Naive thymus-derived CD4-positive, alpha-beta T cell (primary cell): ENCODE measurements at regions not wholly inside any gene's neighbourhood (a gene's known extent, or its start where the extent isn't known, plus 50 kb on each side); places are given as distances from the start of the nearest gene placed in this dataset.

Source experiments
- ATAC-seq: fragments of 150-1000 bp; cut with Tn5 transposase; 2 replicates; pipeline ENCODE4 v1.10.0; 2021; ENCODE audit warnings: mild to moderate bottlenecking, moderate library complexity
- CTCF ChIA-PET: fragments of 350-600 bp; sonication (Branson Sonifier 250); formaldehyde crosslinking; loops from one replicate; lab custom pipeline; 2021; ENCODE audit warnings: antibody characterized with exemption; lab: Charles Lee
- POLR2A ChIA-PET: fragments of 350-600 bp; sonication (Branson Sonifier 250); formaldehyde crosslinking; loops from one replicate; lab custom pipeline; 2021; ENCODE audit warnings: antibody characterized with exemption, inconsistent platforms; lab: Charles Lee
- DNase-seq, 9 donors: peaks; one replicate each; pipeline versions ENCODE4 v3.0.0 to v3.0.0-alpha.2; 2020 to 2022; ENCODE audit warnings: mixed read lengths in 1 of 9
- H3K27ac ChIP-seq: one replicate; pipeline ENCODE4 v1.7.0; 2013; ENCODE audit warnings: mild to moderate bottlenecking, low read depth, low read length, moderate library complexity
- H3K27me3 ChIP-seq, 2 donors: one replicate each; pipeline ENCODE4 v1.7.0; 2013; ENCODE audit warnings: low read length in 2 of 2, mild to moderate bottlenecking in 2 of 2, moderate library complexity in 2 of 2; ENCODE audit not compliant: control insufficient read depth in 2 of 2, insufficient read depth in 2 of 2
- H3K36me3 ChIP-seq, 3 experiments: 1 replicate in 2 of 3; 2 replicates in 1 of 3; pipeline ENCODE4 v1.7.0; 2013; ENCODE audit warnings: low read length in 3 of 3, mild to moderate bottlenecking in 3 of 3, moderate library complexity in 1 of 3; ENCODE audit not compliant: insufficient read depth in 3 of 3, control insufficient read depth in 2 of 3
- H3K4me1 ChIP-seq, 2 donors: one replicate each; pipeline ENCODE4 v1.7.0; 2013; ENCODE audit warnings: low read length in 2 of 2, mild to moderate bottlenecking in 2 of 2, moderate library complexity in 1 of 2; ENCODE audit not compliant: control insufficient read depth in 2 of 2, insufficient read depth in 2 of 2
- H3K4me3 ChIP-seq: 2 replicates; pipeline ENCODE4 v1.7.0; 2013; ENCODE audit warnings: mild to moderate bottlenecking, low read length
- H3K9me3 ChIP-seq, 3 experiments: 1 replicate in 2 of 3; 2 replicates in 1 of 3; pipeline ENCODE4 v1.7.0; 2013; ENCODE audit warnings: low read length in 3 of 3; ENCODE audit not compliant: control insufficient read depth in 2 of 3
- H3K27ac Mint-ChIP-seq, 9 donors: one replicate each; pipeline ENCODE4 v1.8.0; 2020 to 2022; ENCODE audit warnings: mixed read lengths in 9 of 9, mild to moderate bottlenecking in 8 of 9, moderate library complexity in 5 of 9, inconsistent platforms in 2 of 9
- H3K27me3 Mint-ChIP-seq, 5 donors: one replicate each; pipeline ENCODE4 v1.8.0; 2021 to 2022; ENCODE audit warnings: mixed read lengths in 5 of 5, mild to moderate bottlenecking in 1 of 5
- H3K36me3 Mint-ChIP-seq, 5 donors: one replicate each; pipeline ENCODE4 v1.8.0; 2020 to 2022; ENCODE audit warnings: mixed read lengths in 5 of 5, mild to moderate bottlenecking in 3 of 5, inconsistent platforms in 1 of 5
- H3K4me1 Mint-ChIP-seq, 7 donors: one replicate each; pipeline ENCODE4 v1.8.0; 2020 to 2022; ENCODE audit warnings: mixed read lengths in 7 of 7, mild to moderate bottlenecking in 3 of 7, inconsistent platforms in 1 of 7
- H3K4me3 Mint-ChIP-seq, 10 donors: one replicate each; pipeline ENCODE4 v1.8.0; 2020 to 2022; ENCODE audit warnings: mild to moderate bottlenecking in 10 of 10, mixed read lengths in 10 of 10, moderate library complexity in 6 of 10, inconsistent platforms in 2 of 10
- H3K9me3 Mint-ChIP-seq, 11 donors: one replicate each; pipeline ENCODE4 v1.8.0; 2020 to 2022; ENCODE audit warnings: mixed read lengths in 11 of 11, mild to moderate bottlenecking in 4 of 11, inconsistent platforms in 1 of 11, moderate library complexity in 1 of 11
- intact Hi-C, 2 donors: fragments of 100-400 bp; cut with micrococcal nuclease; formaldehyde crosslinking; loops; one replicate each; pipeline ENCODE4 v1.15.1; 2023

- no peaks in the 10 kb centered on the region for H3K27me3 Mint-ChIP-seq
- POLR2A ChIA-PET = no interaction called here
These were observed 465.8 kb upstream of the SYT1 start for GRCh38 chr12:78398750-78399149.

GRCh38 chr12:78402366-78403134, 462.0 kb upstream of the SYT1 start:
- Mint-ChIP-seq H3K27me3 (no peaks in the 10 kb centered on the region), H3K4me3 (no peak overlapping the region), H3K9me3 (peaks cover 0 to 10% (median 2%) of the 10 kb centered on the region in 11 donors), H3K4me1 (no peaks in the 10 kb centered on the region), H3K36me3 (no peaks in the 10 kb centered on the region), H3K27ac (no peak overlapping the region)
- intact Hi-C loops = no loop called here
- CTCF ChIA-PET = no interaction called here
- no peaks in the 10 kb centered on the region for H3K4me1 ChIP-seq
- ATAC-seq = no peak
- H3K27me3 ChIP-seq = no peaks in the 10 kb centered on the region
- no peak overlapping the region for H3K4me3 ChIP-seq
- no peak overlapping the region for H3K27ac ChIP-seq
- no peak for DNase-seq
- POLR2A ChIA-PET = no interaction called here
- no peaks in the 10 kb centered on the region for H3K36me3 ChIP-seq
- no peaks in the 10 kb centered on the region for H3K9me3 ChIP-seq

More at GRCh38 chr12:78398750-78399149, 465.8 kb upstream of the SYT1 start:
- no peak for DNase-seq
- no peak for ATAC-seq
- Histone ChIP-seq H3K9me3 (no peaks in the 10 kb centered on the region), H3K36me3 (no peaks in the 10 kb centered on the region), H3K4me1 (no peaks in the 10 kb centered on the region), H3K4me3 (no peak overlapping the region), H3K27me3 (no peaks in the 10 kb centered on the region), H3K27ac (no peak overlapping the region)
- Mint-ChIP-seq H3K9me3 (peaks cover 0 to 16% (median 2%) of the 10 kb centered on the region in 11 donors), H3K27ac (no peak overlapping the region), H3K36me3 (no peaks in the 10 kb centered on the region), H3K4me1 (no peaks in the 10 kb centered on the region), H3K4me3 (no peak overlapping the region)
- intact Hi-C loops = no loop called here
- CTCF ChIA-PET = no interaction called here

DNA sequence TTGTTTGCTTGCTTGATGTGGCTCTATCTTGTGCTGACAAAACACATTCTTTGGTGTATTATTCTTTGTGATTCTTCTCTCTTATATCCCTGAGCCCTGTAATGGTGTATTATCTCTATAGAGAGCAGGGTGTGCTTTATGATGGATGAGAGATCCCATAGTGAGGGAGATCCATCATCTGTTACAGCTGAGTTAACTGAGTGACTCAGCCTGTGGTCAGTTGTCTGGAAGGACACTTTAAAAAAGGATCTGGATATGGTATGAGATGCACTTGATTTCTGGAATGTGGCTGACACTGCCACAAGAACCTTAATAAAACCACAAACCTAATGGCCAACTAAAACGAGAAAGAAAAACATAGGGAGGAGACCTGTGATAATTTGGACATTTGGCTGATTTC, 461.4 kb upstream of the SYT1 start:
- no peak overlapping the region for H3K4me3 ChIP-seq
- no peak overlapping the region for H3K4me3 Mint-ChIP-seq
- DNase-seq (no peak), ATAC-seq (no peak)
- H3K4me1 Mint-ChIP-seq = no peaks in the 10 kb centered on the region
- no peaks in the 10 kb centered on the region for H3K36me3 ChIP-seq
- no peaks in the 10 kb centered on the region for H3K4me1 ChIP-seq
- peaks cover 0 to 9% (median 2%) of the 10 kb centered on the region in 11 donors for H3K9me3 Mint-ChIP-seq
- no peak overlapping the region for H3K27ac ChIP-seq
- CTCF ChIA-PET = no interaction called here
- H3K9me3 ChIP-seq = no peaks in the 10 kb centered on the region
- no peaks in the 10 kb centered on the region for H3K27me3 Mint-ChIP-seq
- H3K36me3 Mint-ChIP-seq = no peaks in the 10 kb centered on the region
- intact Hi-C loops = no loop called here
- no peak overlapping the region for H3K27ac Mint-ChIP-seq
- H3K27me3 ChIP-seq = no peaks in the 10 kb centered on the region
- POLR2A ChIA-PET = no interaction called here

DNA sequence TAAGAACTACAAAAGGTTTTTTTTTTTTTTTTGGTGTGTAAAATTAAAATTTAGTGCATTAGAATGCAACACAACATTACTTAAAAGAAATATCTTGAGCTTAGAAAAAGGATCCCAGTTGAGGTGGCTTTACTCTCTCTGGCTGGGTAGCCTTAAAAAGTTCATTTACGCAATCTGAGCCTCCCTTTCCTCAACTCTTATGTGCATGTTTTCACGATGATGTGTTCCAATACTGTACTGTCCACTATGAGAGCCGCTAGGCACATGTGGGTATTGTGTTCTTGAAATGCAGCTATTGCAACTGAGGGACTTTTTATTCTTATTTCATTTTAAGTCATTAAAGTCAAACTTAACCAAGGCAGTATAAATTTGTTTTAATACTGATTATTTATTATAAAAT, 460.9 kb upstream of the SYT1 start:
- Mint-ChIP-seq H3K27ac (no peak overlapping the region), H3K4me3 (no peak overlapping the region), H3K9me3 (peaks cover 0 to 13% (median 0%) of the 10 kb centered on the region in 11 donors), H3K36me3 (no peaks in the 10 kb centered on the region), H3K27me3 (no peaks in the 10 kb centered on the region), H3K4me1 (no peaks in the 10 kb centered on the region)
- Histone ChIP-seq H3K4me1 (no peaks in the 10 kb centered on the region), H3K27ac (no peak overlapping the region), H3K4me3 (no peak overlapping the region), H3K27me3 (no peaks in the 10 kb centered on the region), H3K36me3 (no peaks in the 10 kb centered on the region), H3K9me3 (no peaks in the 10 kb centered on the region)
- no peak for DNase-seq
- POLR2A ChIA-PET = no interaction called here
- ATAC-seq = no peak
- CTCF ChIA-PET = no interaction called here
- intact Hi-C loops = no loop called here

DNA sequence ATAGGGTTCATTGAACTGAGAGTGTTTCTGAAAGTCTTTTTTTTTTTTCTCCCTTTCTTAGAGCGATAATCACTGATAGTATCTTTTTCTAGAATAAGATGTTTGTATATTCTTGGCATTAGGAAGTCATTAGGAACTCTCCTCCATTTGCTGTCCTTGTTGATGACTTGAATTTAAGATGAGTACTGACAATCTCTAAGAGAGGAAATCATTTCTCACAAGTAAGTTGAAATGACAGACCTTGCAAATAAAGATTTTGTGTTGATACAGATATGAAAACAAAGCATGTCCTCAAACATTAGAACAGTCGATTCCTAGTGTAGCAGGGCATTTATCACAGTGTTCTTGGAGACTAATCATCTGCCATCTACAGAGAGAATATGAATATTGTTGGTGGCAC, 458.4 kb upstream of the SYT1 start:
- no peaks in the 10 kb centered on the region for H3K36me3 Mint-ChIP-seq
- no peaks in the 10 kb centered on the region for H3K4me1 Mint-ChIP-seq
- DNase-seq (no peak), ATAC-seq (no peak)
- no peaks in the 10 kb centered on the region for H3K27me3 Mint-ChIP-seq
- H3K4me3 Mint-ChIP-seq = no peak overlapping the region
- no peak overlapping the region for H3K4me3 ChIP-seq
- POLR2A ChIA-PET = interaction anchor here (0.7 kb wide), 1 partner anchor 1093 kb away, joined by 3 read pairs; no protein-coding TSS in a partner anchor
- intact Hi-C loops = no loop called here
- no peak overlapping the region for H3K27ac ChIP-seq
- no peaks in the 10 kb centered on the region for H3K27me3 ChIP-seq
- H3K27ac Mint-ChIP-seq = no peak overlapping the region
- peaks cover 0 to 13% (median 0%) of the 10 kb centered on the region in 11 donors for H3K9me3 Mint-ChIP-seq
- H3K36me3 ChIP-seq = no peaks in the 10 kb centered on the region
- CTCF ChIA-PET = no interaction called here
- no peaks in the 10 kb centered on the region for H3K9me3 ChIP-seq
- H3K4me1 ChIP-seq = no peaks in the 10 kb centered on the region

- ChIA-PET CTCF (no interaction called here), POLR2A (no interaction called here)
- Histone ChIP-seq H3K36me3 (no peaks in the 10 kb centered on the region), H3K27me3 (no peaks in the 10 kb centered on the region), H3K27ac (no peak overlapping the region), H3K4me1 (no peaks in the 10 kb centered on the region), H3K4me3 (no peak overlapping the region), H3K9me3 (no peaks in the 10 kb centered on the region)
- Mint-ChIP-seq H3K27me3 (no peaks in the 10 kb centered on the region), H3K36me3 (no peaks in the 10 kb centered on the region), H3K4me3 (no peak overlapping the region), H3K4me1 (no peaks in the 10 kb centered on the region), H3K9me3 (peaks cover 0 to 18% (median 2%) of the 10 kb centered on the region in 11 donors), H3K27ac (no peak overlapping the region)
- ATAC-seq = no peak
- intact Hi-C loops = no loop called here
- no peak for DNase-seq
These were observed 457.7 kb upstream of the SYT1 start for GRCh38 chr12:78406828-78407227.

GRCh38 chr12:78407722-78408121, 456.9 kb upstream of the SYT1 start:
- peaks cover 0 to 15% (median 2%) of the 10 kb centered on the region in 11 donors for H3K9me3 Mint-ChIP-seq
- no peak overlapping the region for H3K27ac Mint-ChIP-seq
- H3K4me1 Mint-ChIP-seq = no peaks in the 10 kb centered on the region
- Histone ChIP-seq H3K9me3 (no peaks in the 10 kb centered on the region), H3K27ac (no peak overlapping the region), H3K4me3 (no peak overlapping the region), H3K27me3 (no peaks in the 10 kb centered on the region), H3K36me3 (no peaks in the 10 kb centered on the region), H3K4me1 (no peaks in the 10 kb centered on the region)
- CTCF ChIA-PET = no interaction called here
- POLR2A ChIA-PET = no interaction called here
- no peak overlapping the region for H3K4me3 Mint-ChIP-seq
- intact Hi-C loops = no loop called here
- no peak for ATAC-seq
- no peak for DNase-seq
- H3K36me3 Mint-ChIP-seq = no peaks in the 10 kb centered on the region
- H3K27me3 Mint-ChIP-seq = no peaks in the 10 kb centered on the region
